ENCODE measurements at regions not wholly inside any gene's neighbourhood (a gene's known extent, or its start where the extent isn't known, plus 50 kb on each side); places are given as distances from the start of the nearest gene placed in this dataset.

DNA sequence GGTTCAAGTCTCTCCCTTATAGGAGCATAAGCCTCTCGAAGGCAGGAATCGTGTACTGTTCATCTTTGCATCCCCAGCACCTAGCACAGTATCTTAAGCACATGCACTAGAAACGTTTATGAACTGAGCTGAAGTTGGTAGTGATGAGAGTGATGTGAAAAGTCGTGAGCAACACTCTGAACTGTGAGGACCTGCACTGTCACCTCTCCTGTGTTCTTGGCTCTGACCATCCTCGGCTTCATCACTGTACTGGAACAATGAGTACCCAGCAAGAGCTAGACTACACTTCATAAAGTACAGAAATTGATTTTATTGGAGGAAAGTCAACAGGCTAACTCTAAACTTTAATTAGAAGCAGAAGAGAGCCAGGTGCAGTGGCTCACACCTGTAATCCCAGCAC is 473.6 kb downstream of the BCAT1 start:
- Histone ChIP-seq H3K4me2 (no peak overlapping the region), H3K9me3 (ENCODE audit: low read depth) (no peaks in the 10 kb centered on the region), H3K27me3 (no peaks in the 10 kb centered on the region), H3F3A (ENCODE audit: low read depth) (no peaks in the 10 kb centered on the region), H3K4me1 (no peaks in the 10 kb centered on the region), H3K79me2 (ENCODE audit: low read depth) (no peaks in the 10 kb centered on the region), H4K20me1 (ENCODE audit: low read depth) (no peaks in the 10 kb centered on the region), H3K36me3 (no peaks in the 10 kb centered on the region), H3K4me3 (no peak overlapping the region), H3K27ac (no peak overlapping the region), H2AFZ (replicated peaks) (no peak overlapping the region), H3K9ac (no peak overlapping the region)
- Mint-ChIP-seq H3K27me3 (ENCODE audit: insufficient read depth, low read depth) (no peaks in the 10 kb centered on the region), H3K27ac (no peak overlapping the region), H3K9me3 (peaks cover 9% of the 10 kb centered on the region), H3K4me1 (peaks cover 7% of the 10 kb centered on the region), H3K4me3 (no peak overlapping the region), H3K36me3 (peaks cover 16% of the 10 kb centered on the region)
- TF ChIP-seq, protein P1, sequence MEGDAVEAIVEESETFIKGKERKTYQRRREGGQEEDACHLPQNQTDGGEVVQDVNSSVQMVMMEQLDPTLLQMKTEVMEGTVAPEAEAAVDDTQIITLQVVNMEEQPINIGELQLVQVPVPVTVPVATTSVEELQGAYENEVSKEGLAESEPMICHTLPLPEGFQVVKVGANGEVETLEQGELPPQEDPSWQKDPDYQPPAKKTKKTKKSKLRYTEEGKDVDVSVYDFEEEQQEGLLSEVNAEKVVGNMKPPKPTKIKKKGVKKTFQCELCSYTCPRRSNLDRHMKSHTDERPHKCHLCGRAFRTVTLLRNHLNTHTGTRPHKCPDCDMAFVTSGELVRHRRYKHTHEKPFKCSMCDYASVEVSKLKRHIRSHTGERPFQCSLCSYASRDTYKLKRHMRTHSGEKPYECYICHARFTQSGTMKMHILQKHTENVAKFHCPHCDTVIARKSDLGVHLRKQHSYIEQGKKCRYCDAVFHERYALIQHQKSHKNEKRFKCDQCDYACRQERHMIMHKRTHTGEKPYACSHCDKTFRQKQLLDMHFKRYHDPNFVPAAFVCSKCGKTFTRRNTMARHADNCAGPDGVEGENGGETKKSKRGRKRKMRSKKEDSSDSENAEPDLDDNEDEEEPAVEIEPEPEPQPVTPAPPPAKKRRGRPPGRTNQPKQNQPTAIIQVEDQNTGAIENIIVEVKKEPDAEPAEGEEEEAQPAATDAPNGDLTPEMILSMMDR (IDR thresholded peaks at IDR 0.05) = no peak
- TF ChIP-seq EZH2phosphoT487 (IDR thresholded peaks at IDR 0.05) = no peak
- no peak for TF ChIP-seq EZH2 (IDR thresholded peaks at IDR 0.05)
- no peak for DNase-seq (ENCODE audit: low spot score)

DNA sequence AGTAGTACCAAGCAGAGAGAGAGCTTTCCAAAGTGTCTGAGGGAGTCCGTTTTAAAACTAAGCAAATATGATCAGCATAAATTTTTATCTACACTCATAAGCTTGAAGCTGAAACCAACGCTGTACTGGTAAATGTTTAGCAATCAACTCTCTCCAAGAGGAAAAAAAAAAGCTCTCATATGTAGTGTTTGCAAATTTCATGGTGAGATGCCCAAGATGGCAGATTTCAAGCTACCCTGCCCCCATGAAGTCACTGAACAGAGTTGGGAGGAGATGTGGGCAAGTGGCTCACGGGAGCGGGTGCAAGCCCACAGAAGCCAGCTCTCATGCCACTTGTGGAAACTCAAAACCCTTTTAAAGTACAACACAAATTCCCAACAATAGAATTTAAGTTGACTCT is 475.8 kb downstream of the BCAT1 start:
- no peak for TF ChIP-seq EZH2 (IDR thresholded peaks at IDR 0.05)
- TF ChIP-seq, protein P1 (IDR thresholded peaks at IDR 0.05) = no peak
- TF ChIP-seq EZH2phosphoT487 (IDR thresholded peaks at IDR 0.05) = no peak
- no peaks in the 10 kb centered on the region for H3K9me3 ChIP-seq (ENCODE audit: low read depth)
- no peaks in the 10 kb centered on the region for H3K79me2 ChIP-seq (ENCODE audit: low read depth)
- H3K9ac ChIP-seq = no peak overlapping the region
- H3K4me2 ChIP-seq = no peak overlapping the region
- H3K4me3 Mint-ChIP-seq = no peak overlapping the region
- no peak for DNase-seq (ENCODE audit: low spot score)
- no peaks in the 10 kb centered on the region for H4K20me1 ChIP-seq (ENCODE audit: low read depth)
- no peaks in the 10 kb centered on the region for H3K4me1 Mint-ChIP-seq
- no peak overlapping the region for H2AFZ ChIP-seq (replicated peaks)
- peaks cover 10% of the 10 kb centered on the region for H3K9me3 Mint-ChIP-seq
- H3F3A ChIP-seq (ENCODE audit: low read depth) = no peaks in the 10 kb centered on the region
- H3K4me1 ChIP-seq = no peaks in the 10 kb centered on the region
- peaks cover 14% of the 10 kb centered on the region for H3K36me3 Mint-ChIP-seq
- H3K4me3 ChIP-seq = no peak overlapping the region
- no peaks in the 10 kb centered on the region for H3K27me3 ChIP-seq
- no peak overlapping the region for H3K27ac ChIP-seq
- no peak overlapping the region for H3K27ac Mint-ChIP-seq
- H3K36me3 ChIP-seq = no peaks in the 10 kb centered on the region
- H3K27me3 Mint-ChIP-seq (ENCODE audit: insufficient read depth, low read depth) = no peaks in the 10 kb centered on the region

DNA sequence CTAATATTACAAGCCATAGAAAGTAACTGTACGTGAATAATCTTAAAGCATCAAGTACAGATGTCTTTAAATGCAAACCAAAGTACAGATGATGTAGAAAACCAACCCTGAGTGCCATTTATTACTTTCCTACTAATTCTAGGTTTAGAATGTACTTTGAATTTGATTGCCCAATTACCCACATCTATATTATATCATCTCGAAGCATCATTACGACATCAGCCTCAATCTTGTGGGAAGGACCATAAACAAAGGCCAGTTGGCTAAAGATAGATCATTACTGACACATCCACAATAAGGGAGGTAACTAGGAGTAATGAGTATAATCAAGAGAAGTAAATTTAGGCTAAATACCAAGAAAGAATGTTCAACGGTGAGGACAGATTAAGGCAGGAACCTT is 478.9 kb downstream of the BCAT1 start:
- H3K27ac ChIP-seq = no peak overlapping the region
- no peak overlapping the region for H3K4me2 ChIP-seq
- no peaks in the 10 kb centered on the region for H3K9me3 ChIP-seq (ENCODE audit: low read depth)
- no peak overlapping the region for H3K9ac ChIP-seq
- no peak overlapping the region for H3K4me3 Mint-ChIP-seq
- no peak overlapping the region for H3K4me3 ChIP-seq
- no peak for DNase-seq (ENCODE audit: low spot score)
- no peaks in the 10 kb centered on the region for H3K27me3 ChIP-seq
- H3K79me2 ChIP-seq (ENCODE audit: low read depth) = no peaks in the 10 kb centered on the region
- H3K36me3 ChIP-seq = no peaks in the 10 kb centered on the region
- H3K4me1 ChIP-seq = no peaks in the 10 kb centered on the region
- no peaks in the 10 kb centered on the region for H3K27me3 Mint-ChIP-seq (ENCODE audit: insufficient read depth, low read depth)
- H3K4me1 Mint-ChIP-seq = no peaks in the 10 kb centered on the region
- TF ChIP-seq EZH2 (IDR thresholded peaks at IDR 0.05) (no peak), EZH2phosphoT487 (IDR thresholded peaks at IDR 0.05) (no peak)
- TF ChIP-seq, protein P1 (IDR thresholded peaks at IDR 0.05) = no peak
- H3K27ac Mint-ChIP-seq = no peak overlapping the region
- H2AFZ ChIP-seq (replicated peaks) = no peak overlapping the region
- no peaks in the 10 kb centered on the region for H4K20me1 ChIP-seq (ENCODE audit: low read depth)
- no peaks in the 10 kb centered on the region for H3F3A ChIP-seq (ENCODE audit: low read depth)
- H3K9me3 Mint-ChIP-seq = peaks cover 8% of the 10 kb centered on the region
- peaks cover 15% of the 10 kb centered on the region for H3K36me3 Mint-ChIP-seq

All from neural progenitor cell (in vitro differentiated cells).